NCI-H446 (cell line): ENCODE measurements at regions not wholly inside any gene's neighbourhood (a gene's known extent, or its start where the extent isn't known, plus 50 kb on each side); places are given as distances from the start of the nearest gene placed in this dataset.
"Not testable (repeated sequence)": the region's sequence is repeated elsewhere in the genome, so short reads cannot be mapped to it uniquely, and the experiment has no call there.

Source experiments
- DNase-seq, 2 experiments: peaks; one replicate each; lab custom pipeline; 2025; lab: John Stamatoyannopoulos, UW

GRCh38 chr9:108400297-108400696 lies 455.5 kb downstream of the ACTL7B start:
- no peak for DNase-seq

GRCh38 chr9:108399851-108400250 lies 455.9 kb downstream of the ACTL7B start:
- DNase-seq, result no peak

DNA sequence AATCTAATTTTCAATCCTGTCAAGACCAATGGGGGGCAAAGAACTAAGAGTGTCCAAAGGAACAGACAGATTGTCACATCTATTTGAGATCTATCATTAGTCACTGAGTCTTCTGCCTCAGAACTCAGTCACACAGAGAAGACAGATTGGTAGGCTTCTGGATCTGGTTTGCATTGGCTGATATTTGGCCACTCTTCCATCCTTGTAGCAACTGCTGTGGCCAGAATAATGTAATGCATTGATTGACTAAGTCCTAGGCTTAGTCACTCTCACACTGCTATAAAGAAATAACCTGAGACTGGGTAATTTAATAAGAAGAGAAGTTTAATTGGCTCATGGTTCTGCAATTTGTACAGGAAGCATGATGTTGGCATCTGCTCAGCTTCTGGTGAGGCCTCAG lies 458.5 kb downstream of the ACTL7B start:
- no peak for DNase-seq

- no peak for DNase-seq
These were observed 459.2 kb downstream of the ACTL7B start for GRCh38 chr9:108396611-108397010.

GRCh38 chr9:108396193-108396592 lies 459.6 kb downstream of the ACTL7B start:
- no peak for DNase-seq

DNA sequence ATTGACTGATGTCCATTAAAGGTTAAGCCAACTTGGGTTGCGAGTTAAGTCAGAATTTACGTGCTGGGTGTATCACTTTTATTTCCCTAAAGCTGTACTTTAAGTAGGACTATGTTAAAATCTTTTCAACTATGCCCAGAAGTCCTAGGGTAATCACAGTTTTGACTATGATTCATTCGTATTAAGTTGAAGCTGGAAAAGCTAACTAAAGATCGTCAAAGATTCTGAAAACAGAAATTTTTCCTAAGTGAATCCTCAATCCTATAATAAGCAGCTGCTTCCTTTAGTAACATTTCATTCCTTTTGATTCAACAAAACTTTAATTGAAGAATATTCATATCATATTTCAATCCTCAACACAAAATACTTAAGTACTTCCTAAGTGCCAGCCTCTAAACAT lies 460.4 kb downstream of the ACTL7B start:
- no peak for DNase-seq

DNA sequence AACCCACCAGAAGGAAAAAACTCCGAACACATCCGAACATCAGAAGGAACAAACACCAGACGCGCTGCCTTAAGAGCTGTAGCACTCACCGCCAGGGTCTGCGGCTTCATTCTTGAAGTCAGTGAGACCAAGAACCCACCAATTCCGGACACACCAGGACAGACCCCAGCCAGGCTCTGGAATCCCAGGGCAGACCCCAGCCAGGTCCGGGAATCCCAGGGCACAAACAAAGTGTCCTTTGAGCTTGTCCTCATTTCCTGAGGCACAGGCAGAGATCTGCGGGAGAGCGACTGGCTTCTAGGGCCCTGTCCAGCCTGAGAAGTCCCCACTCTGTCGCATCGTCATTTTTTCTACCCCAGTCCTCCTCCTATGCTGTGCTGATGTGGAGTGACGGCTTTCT lies 461.1 kb downstream of the ACTL7B start:
- no peak for DNase-seq

DNA sequence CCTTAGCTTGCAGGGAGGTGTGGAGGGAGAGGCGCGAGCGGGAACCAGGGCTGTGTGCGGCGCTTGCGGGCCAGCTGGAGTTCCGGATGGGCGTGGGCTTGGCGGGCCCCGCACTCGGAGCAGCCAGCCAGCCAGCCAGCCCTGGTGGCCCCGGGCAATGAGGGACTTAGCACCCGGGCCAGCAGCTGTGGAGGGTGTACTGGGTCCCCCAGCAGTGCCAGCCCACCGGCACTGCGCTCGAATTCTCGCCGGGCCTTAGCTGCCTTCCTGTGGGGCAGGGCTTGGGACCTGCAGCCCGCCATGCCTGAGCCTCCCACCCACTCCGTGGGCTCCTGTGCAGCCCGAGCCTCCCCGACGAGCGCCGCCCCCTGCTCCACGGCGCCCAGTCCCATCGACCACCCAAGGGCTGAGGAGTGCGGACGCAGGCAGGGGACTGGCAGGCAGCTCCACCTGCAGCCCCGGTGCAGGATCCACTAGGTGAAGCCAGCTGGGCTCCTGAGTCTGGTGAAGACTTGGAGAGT lies 462.2 kb downstream of the ACTL7B start:
- DNase-seq, result not testable (repeated sequence)

DNA sequence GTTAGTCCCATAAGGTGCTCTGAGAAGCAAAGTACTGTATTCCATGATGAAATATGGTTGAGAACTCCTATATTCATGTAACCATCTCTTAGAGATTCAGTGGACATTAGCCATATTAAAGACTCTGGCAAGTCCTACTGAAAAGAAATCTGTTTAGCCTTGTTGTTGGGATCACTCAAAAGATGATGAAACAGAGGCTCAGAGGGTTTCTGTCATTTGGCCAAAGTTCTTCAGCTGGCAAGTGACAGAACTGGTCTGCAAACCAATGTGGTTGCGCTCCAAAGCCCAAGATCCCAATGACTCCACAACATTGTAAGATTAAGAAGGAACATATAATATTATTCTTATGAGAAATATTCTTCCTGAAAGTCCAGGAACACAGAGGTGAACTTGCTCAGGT lies 462.9 kb downstream of the ACTL7B start:
- no peak for DNase-seq

DNA sequence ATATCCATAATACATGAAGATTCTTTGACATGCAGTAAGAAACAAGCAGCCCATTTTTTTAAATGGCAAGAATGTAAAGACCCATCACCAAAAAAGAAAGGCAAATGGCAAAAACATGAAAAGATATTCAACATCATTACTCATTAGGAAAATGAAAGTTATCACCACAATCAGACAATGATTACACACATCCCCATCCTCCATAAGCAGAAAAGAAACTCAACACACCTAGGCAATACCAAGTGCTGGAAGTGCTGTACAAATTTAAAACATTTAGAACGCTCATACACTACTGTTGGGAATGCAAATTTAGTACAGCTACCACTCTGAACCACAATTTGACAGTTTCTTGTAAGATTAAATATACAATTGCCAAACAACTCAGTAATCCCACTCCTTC lies 466.7 kb downstream of the ACTL7B start:
- DNase-seq, result no peak

DNA sequence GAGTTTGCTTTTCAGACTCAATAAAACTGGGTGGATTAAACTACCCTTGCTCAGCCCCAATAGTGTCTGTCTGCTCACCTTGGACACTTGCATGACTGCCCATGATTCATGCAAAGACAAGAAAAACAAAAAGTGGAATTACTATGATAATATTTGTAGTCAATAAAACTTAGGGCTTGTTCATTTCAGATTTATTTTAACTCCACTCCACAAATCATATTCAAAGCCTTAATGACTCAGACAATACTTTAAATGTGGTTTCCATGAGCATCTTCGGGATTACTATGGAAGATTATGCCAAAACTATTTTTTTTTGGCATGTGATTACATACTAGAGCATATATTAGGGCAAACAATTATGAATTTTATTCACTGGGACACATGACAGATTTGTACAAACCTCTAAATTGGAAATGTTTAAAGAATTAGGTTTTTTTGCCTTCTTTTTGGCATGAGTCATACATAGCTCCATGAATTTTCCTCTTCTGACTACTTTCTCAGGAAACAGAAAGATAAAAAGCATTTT lies 468.9 kb downstream of the ACTL7B start:
- DNase-seq, result no peak

DNA sequence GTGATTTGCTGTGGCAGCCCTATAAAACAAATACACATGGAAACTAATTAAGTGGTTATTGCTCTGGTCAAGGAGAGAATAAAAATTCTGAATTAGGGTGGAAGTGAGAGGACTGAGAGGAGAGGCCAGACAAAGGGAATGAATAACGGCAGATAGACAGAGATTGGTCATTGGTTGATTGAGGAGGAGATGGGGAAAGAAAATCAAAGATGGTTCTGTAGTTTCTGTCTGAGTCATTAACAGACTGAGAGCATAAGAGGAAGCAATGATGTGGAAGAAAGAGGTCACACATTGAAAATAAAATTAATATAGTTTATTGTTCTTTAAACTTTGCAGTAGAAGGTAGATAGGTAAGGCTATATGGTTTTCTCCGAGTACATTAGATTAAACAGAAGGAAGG lies 469.8 kb downstream of the ACTL7B start:
- no peak for DNase-seq

- no peak for DNase-seq
These were observed 472.0 kb downstream of the ACTL7B start for GRCh38 chr9:108383796-108384195.

DNA sequence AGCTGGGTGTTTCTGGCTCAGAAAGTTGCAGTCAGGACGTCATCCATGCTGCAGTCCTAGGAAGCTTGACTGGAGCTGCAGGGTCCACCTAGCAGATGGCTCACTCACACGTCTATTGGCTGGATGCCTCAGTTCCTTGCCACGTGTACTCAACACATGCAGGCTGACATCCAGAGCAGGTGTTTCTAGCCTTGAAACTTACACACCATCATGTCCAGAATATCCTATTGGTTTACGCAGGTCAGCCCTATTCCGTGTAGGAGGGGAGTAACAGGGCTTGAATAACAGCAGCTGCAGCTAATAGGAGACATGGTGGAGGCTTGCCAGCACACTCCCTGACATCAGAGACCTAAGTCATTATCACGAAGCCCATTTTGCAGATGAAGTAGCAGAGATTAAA lies 473.5 kb downstream of the ACTL7B start:
- DNase-seq, result no peak

- no peak for DNase-seq
These were observed 477.9 kb downstream of the ACTL7B start for GRCh38 chr9:108377881-108378280.

GRCh38 chr9:108377382-108377781 lies 478.4 kb downstream of the ACTL7B start:
- no peak for DNase-seq

DNA sequence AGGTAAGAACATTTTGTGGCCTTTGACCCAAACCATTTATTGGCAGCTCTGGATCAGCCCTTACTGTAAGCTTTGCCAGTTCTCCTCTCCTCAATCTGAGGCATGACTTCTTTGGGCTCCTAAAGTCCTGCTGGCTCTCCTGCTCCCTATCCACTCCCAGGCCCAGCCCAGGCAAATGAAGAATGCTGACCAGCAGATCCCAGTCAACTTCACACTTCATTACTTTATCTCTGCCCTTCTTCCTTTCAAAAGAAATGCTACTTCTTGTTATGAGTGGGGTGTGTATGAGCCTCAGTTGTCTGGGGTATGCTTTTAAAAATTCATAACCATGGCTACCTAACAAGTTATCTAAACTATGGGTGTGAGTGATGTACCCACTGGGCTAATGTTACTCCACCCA lies 479.6 kb downstream of the ACTL7B start:
- no peak for DNase-seq

GRCh38 chr9:108374626-108375025 lies 481.2 kb downstream of the ACTL7B start:
- DNase-seq, result no peak

GRCh38 chr9:108367188-108367587 lies 488.6 kb downstream of the ACTL7B start:
- no peak for DNase-seq

DNA sequence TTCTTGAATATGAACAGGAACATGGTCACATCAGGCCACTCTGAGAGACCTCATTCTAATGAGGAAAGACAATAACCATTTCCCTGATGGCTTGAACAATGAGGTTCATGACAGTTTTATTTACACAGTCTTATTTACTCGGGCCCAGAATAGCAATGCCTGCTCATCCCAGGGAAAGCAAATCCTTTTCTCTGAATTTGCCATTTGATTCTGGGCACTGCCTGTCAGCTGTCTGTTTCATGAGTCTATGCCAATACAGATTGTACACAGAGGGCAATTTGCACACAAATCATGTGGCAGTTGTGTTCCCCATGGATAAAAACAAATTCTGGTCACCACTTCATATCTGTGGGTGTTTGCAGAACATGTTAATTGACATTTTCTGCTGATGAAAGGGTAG lies 492.5 kb downstream of the ACTL7B start:
- DNase-seq, result no peak

- DNase-seq, result no peak
These were observed 495.5 kb downstream of the ACTL7B start for GRCh38 chr9:108360304-108360703.

- no peak for DNase-seq
These were observed 499.0 kb downstream of the ACTL7B start for GRCh38 chr9:108356806-108357205.

GRCh38 chr9:108351571-108351970 lies 504.2 kb downstream of the ACTL7B start:
- no peak for DNase-seq

DNA sequence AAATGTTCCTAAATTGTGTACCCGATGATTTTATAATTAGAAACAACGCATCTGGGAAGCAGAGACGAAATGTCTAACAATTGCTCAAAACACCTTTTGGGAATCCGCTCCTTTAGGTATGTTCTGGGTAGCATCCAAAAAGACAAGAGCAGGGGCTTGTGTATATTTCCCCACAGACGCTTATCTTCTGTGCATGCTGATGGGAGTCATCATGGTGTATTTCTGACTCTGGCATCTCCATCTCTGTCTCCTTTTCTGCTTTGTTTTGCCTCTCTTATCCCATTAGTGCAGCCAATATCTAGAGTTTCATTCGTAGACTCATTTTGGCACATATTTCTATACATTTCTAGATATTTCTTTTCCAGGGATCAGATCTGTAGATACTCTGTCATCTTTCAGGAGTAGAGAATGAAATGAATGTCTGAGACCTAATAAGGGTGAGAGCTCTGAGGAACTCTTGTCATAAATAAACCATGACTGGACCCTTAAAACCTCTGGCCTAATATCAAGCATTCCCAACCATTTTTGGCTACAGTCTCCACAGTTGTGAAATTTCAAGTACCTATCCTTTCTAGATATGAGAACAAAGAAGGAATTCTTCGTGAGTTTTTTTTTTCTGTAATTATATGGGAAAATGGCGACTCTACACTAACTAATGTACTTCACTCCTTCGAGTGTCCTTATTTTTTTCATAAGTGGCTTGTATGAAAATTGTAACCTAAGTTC lies 508.2 kb downstream of the ACTL7B start:
- DNase-seq, result no peak
